LNCAP (cell line): ENCODE measurements at regions not wholly inside any gene's neighbourhood (a gene's known extent, or its start where the extent isn't known, plus 50 kb on each side); places are given as distances from the start of the nearest gene placed in this dataset.

Experiments used
- CTCF ChIP-seq: fragments of 450-650 bp; IDR thresholded peaks from 2 replicates; pipeline ENCODE4 v1.5.1; 2017; ENCODE audit warnings: mild to moderate bottlenecking

GRCh38 chr7:120041798-120042197 is 231.2 kb upstream of the KCND2 start:
- TF ChIP-seq CTCF: no peak

GRCh38 chr7:120043250-120043649 is 229.7 kb upstream of the KCND2 start:
- no peak for TF ChIP-seq CTCF

- TF ChIP-seq CTCF: no peak
Measured at GRCh38 chr7:120052884-120053382, 220.0 kb upstream of the KCND2 start.

GRCh38 chr7:120053390-120053961 is 219.5 kb upstream of the KCND2 start:
- TF ChIP-seq CTCF: no peak

GRCh38 chr7:120054376-120055100 is 218.4 kb upstream of the KCND2 start:
- TF ChIP-seq CTCF: no peak

- no peak for TF ChIP-seq CTCF
Measured at GRCh38 chr7:120055300-120055699, 217.7 kb upstream of the KCND2 start.

GRCh38 chr7:120056227-120056626 is 216.7 kb upstream of the KCND2 start:
- TF ChIP-seq CTCF: no peak
